ENCODE measurements at regions not wholly inside any gene's neighbourhood (a gene's known extent, or its start where the extent isn't known, plus 50 kb on each side); places are given as distances from the start of the nearest gene placed in this dataset.

DNA sequence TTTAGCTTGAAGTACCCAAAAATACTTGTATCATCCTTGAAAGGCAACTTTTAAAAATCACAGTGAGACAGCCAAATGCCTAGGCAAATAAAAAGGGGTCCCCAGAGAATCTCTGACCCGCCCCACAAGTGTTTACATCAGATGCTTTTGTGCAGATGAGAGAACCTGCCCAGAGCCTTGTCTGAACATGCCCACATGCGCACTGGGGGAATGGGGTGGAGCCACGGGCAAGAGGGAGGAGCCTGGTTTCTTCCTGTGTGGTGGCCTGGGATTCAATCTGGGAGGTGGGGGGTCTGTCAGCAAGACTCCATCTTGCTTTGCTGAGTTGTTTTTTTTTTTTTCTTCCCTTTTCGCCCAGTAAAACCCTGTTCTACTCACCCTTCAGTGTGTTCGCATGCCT lies 381.7 kb upstream of the CCDC196 start:
- Mint-ChIP-seq H3K27me3 (peaks cover 4% of the 10 kb centered on the region), H3K36me3 (ENCODE audit: low read depth) (no peaks in the 10 kb centered on the region), H3K4me3 (no peak overlapping the region), H3K9me3 (no peaks in the 10 kb centered on the region), H3K4me1 (ENCODE audit: low read depth) (no peaks in the 10 kb centered on the region), H3K27ac (no peak overlapping the region)

- no peak overlapping the region for H3K4me3 Mint-ChIP-seq
- H3K9me3 Mint-ChIP-seq: no peaks in the 10 kb centered on the region
- H3K4me1 Mint-ChIP-seq (ENCODE audit: low read depth): no peaks in the 10 kb centered on the region
- H3K27me3 Mint-ChIP-seq: peaks cover 4% of the 10 kb centered on the region
- H3K27ac Mint-ChIP-seq: no peak overlapping the region
- H3K36me3 Mint-ChIP-seq (ENCODE audit: low read depth): no peaks in the 10 kb centered on the region
Measured at GRCh38 chr14:66105815-66106214, 380.4 kb upstream of the CCDC196 start.

DNA sequence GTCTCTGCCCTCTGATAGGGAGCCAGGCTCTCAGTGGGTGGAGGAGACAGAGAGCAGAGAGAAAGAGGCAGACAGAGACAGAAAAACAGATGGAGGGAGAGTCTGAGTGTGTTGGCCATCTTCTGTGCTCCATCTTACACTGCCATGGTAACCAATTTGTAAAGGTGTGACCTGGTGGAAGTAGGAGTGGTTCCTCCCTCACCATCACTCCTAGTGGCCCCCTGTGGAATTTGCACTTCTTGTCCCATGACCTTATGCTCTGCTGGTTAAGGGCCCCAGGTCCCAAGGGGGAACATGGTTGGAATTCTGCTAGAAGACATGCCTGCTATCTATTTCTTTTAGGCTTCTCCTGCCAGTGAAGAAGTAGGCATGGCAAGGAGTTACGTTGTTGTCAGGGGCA lies 376.7 kb upstream of the CCDC196 start:
- Mint-ChIP-seq H3K36me3 (ENCODE audit: low read depth) (no peaks in the 10 kb centered on the region), H3K27me3 (peaks cover 4% of the 10 kb centered on the region), H3K27ac (no peak overlapping the region), H3K9me3 (no peaks in the 10 kb centered on the region), H3K4me1 (ENCODE audit: low read depth) (no peaks in the 10 kb centered on the region), H3K4me3 (no peak overlapping the region)

- Mint-ChIP-seq H3K36me3 (ENCODE audit: low read depth) (no peaks in the 10 kb centered on the region), H3K4me3 (no peak overlapping the region), H3K9me3 (no peaks in the 10 kb centered on the region), H3K27ac (no peak overlapping the region), H3K4me1 (ENCODE audit: low read depth) (no peaks in the 10 kb centered on the region), H3K27me3 (no peaks in the 10 kb centered on the region)
Measured at GRCh38 chr14:66111891-66112290, 374.3 kb upstream of the CCDC196 start.

DNA sequence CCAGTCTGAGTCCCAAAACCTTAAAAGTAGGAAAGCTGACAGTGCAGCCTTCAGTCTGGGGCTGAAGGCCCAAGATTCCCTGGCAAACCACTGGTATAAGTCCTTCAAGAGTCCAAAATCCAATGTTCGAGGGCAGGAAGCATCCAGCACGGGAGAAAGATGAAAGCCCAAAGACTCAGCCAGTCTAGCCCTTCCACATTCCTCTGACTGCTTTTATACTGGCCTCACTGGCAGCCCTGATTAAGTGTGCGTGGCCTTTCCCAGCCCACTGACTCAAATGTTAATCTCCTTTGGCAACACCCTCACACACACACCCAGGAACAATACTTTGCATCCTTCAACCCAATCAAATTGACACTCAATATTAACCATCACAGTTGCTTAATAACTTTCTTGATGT lies 372.1 kb upstream of the CCDC196 start:
- Mint-ChIP-seq H3K27me3 (no peaks in the 10 kb centered on the region), H3K4me3 (no peak overlapping the region), H3K36me3 (ENCODE audit: low read depth) (no peaks in the 10 kb centered on the region), H3K27ac (no peak overlapping the region), H3K9me3 (no peaks in the 10 kb centered on the region), H3K4me1 (ENCODE audit: low read depth) (no peaks in the 10 kb centered on the region)

DNA sequence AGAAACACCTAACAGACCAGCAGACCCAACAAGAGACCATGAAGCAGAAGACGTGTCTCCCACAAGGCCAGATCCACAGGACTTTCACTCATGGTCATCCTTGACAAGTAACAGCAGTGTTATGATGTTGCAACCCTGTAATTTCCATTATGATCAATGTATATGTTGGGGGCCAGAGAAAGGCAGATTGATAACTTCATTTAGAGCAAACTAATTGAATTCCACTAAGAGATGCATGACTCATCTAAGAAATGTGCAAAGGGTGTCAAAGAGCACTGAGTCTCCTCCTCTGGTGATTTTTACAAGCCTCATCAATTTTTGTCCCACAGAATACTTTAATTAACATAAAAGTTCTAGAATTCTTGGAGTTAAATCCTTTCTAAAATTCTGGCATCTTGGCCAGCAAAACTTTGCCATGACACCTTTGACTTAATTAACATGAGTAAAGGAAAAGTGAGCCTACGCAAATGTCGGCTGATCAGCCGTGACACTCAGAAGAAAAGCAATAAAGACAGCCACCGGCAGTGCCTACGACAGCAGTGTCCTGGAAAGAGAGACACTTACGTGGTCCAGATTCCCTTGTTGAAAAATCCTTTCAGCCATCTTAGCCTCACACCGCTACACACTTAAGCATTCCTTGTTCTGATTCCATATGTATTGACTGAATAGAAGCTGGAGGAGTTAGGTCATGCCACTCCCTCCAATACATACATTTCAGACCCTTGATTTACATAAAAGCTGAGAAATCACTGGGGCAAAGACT lies 370.2 kb upstream of the CCDC196 start:
- Mint-ChIP-seq H3K4me3 (no peak overlapping the region), H3K27ac (no peak overlapping the region), H3K4me1 (ENCODE audit: low read depth) (no peaks in the 10 kb centered on the region), H3K27me3 (no peaks in the 10 kb centered on the region), H3K36me3 (ENCODE audit: low read depth) (no peaks in the 10 kb centered on the region), H3K9me3 (no peaks in the 10 kb centered on the region)

GRCh38 chr14:66116732-66117131 lies 369.4 kb upstream of the CCDC196 start:
- no peaks in the 10 kb centered on the region for H3K4me1 Mint-ChIP-seq (ENCODE audit: low read depth)
- peaks cover under 1% of the 10 kb centered on the region for H3K27me3 Mint-ChIP-seq
- no peak overlapping the region for H3K27ac Mint-ChIP-seq
- H3K9me3 Mint-ChIP-seq: no peaks in the 10 kb centered on the region
- H3K4me3 Mint-ChIP-seq: no peak overlapping the region
- H3K36me3 Mint-ChIP-seq (ENCODE audit: low read depth): no peaks in the 10 kb centered on the region

GRCh38 chr14:66117600-66117999 lies 368.6 kb upstream of the CCDC196 start:
- Mint-ChIP-seq H3K4me1 (ENCODE audit: low read depth) (no peaks in the 10 kb centered on the region), H3K4me3 (no peak overlapping the region), H3K27ac (no peak overlapping the region), H3K9me3 (no peaks in the 10 kb centered on the region), H3K27me3 (peaks cover 4% of the 10 kb centered on the region), H3K36me3 (ENCODE audit: low read depth) (no peaks in the 10 kb centered on the region)

DNA sequence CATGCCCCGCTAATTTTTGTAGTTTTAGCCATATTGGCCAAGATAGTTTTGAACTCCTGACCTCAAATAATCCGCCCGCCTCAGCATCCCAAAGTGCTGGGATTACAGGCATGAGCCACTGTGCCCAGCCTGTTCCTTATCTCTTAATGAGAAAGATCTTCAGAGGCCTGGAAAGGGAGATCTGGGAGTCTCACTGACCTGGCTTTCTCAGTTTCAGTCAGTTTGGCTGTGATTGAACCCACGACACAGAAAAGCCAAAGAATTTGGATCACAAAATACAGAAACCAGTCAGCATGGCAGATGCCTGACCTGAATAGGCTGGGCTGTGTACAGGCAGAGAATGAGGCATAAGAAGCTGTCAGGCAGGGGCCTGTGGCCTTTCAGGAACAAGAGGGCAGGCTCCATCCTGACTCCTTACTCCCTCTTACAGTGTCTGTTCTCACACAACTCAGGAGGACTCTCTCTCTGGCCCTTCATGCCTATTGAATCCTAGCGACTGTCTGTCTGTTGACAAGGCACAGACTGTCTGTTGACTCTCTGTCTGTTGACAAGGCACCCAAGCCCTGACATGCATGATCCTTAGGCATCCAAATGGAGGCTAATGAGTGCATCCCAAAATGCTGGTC lies 366.5 kb upstream of the CCDC196 start:
- H3K27ac Mint-ChIP-seq: no peak overlapping the region

GRCh38 chr14:66120402-66120801 lies 365.8 kb upstream of the CCDC196 start:
- no peaks in the 10 kb centered on the region for H3K36me3 Mint-ChIP-seq (ENCODE audit: low read depth)
- no peaks in the 10 kb centered on the region for H3K9me3 Mint-ChIP-seq
- H3K27me3 Mint-ChIP-seq: peaks cover 9% of the 10 kb centered on the region
- H3K4me3 Mint-ChIP-seq: no peak overlapping the region
- H3K27ac Mint-ChIP-seq: no peak overlapping the region
- no peaks in the 10 kb centered on the region for H3K4me1 Mint-ChIP-seq (ENCODE audit: low read depth)

More for the DNA sequence above, 366.5 kb upstream of the CCDC196 start:
- Mint-ChIP-seq H3K4me1 (ENCODE audit: low read depth) (no peaks in the 10 kb centered on the region), H3K36me3 (ENCODE audit: low read depth) (no peaks in the 10 kb centered on the region), H3K4me3 (no peak overlapping the region), H3K9me3 (no peaks in the 10 kb centered on the region), H3K27me3 (peaks cover 4% of the 10 kb centered on the region)

GRCh38 chr14:66121859-66122258 lies 364.3 kb upstream of the CCDC196 start:
- Mint-ChIP-seq H3K4me3 (no peak overlapping the region), H3K27me3 (peaks cover 9% of the 10 kb centered on the region), H3K4me1 (ENCODE audit: low read depth) (no peaks in the 10 kb centered on the region), H3K27ac (no peak overlapping the region), H3K36me3 (ENCODE audit: low read depth) (no peaks in the 10 kb centered on the region), H3K9me3 (no peaks in the 10 kb centered on the region)

- Mint-ChIP-seq H3K4me3 (no peak overlapping the region), H3K9me3 (no peaks in the 10 kb centered on the region), H3K27ac (no peak overlapping the region), H3K4me1 (ENCODE audit: low read depth) (no peaks in the 10 kb centered on the region), H3K36me3 (ENCODE audit: low read depth) (no peaks in the 10 kb centered on the region), H3K27me3 (peaks cover 13% of the 10 kb centered on the region)
Measured at GRCh38 chr14:66129224-66129623, 356.9 kb upstream of the CCDC196 start.

DNA sequence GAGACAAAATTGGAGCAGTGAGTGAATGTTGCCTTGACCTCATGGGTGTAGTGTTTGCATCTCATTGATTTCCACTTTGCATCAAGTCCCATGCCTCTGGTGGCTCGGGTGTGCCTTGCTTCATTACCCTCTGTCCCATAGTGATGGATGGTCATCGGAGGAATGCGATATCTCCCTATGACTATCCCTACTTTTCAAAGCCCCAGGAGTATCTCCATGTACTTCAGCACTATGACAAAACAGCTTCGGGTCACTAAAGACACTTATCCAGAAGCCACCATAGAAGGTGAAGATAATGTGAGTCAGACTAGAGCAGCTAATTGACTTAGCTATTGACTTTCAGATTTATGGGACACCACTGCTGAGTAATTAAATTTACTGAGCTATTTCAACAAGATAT lies 355.1 kb upstream of the CCDC196 start:
- Mint-ChIP-seq H3K4me3 (no peak overlapping the region), H3K4me1 (ENCODE audit: low read depth) (no peaks in the 10 kb centered on the region), H3K36me3 (ENCODE audit: low read depth) (no peaks in the 10 kb centered on the region), H3K9me3 (no peaks in the 10 kb centered on the region), H3K27me3 (peaks cover 8% of the 10 kb centered on the region), H3K27ac (no peak overlapping the region)

DNA sequence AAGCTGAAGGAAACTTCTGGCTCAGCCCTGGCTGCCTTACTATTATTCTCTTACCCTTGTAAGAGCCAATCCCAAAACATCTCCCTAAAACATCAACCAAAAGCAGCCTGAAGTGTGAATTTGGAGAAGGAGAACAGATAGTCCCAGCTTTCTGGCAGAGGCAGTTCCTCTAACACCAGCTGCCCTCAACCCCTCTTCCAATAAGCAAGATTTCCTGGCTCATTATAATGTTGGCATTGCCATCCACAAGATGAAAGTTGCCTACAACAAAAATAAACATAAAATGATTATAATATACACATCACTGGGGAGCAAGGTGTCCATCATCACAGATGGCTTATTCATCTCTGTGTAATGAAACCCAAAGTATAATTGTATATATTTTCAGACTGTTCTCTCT lies 352.5 kb upstream of the CCDC196 start:
- Mint-ChIP-seq H3K27me3 (no peaks in the 10 kb centered on the region), H3K9me3 (no peaks in the 10 kb centered on the region), H3K36me3 (ENCODE audit: low read depth) (no peaks in the 10 kb centered on the region), H3K4me3 (no peak overlapping the region), H3K27ac (no peak overlapping the region), H3K4me1 (ENCODE audit: low read depth) (no peaks in the 10 kb centered on the region)

- Mint-ChIP-seq H3K36me3 (ENCODE audit: low read depth) (no peaks in the 10 kb centered on the region), H3K27me3 (no peaks in the 10 kb centered on the region), H3K27ac (no peak overlapping the region), H3K9me3 (no peaks in the 10 kb centered on the region), H3K4me1 (ENCODE audit: low read depth) (no peaks in the 10 kb centered on the region), H3K4me3 (no peak overlapping the region)
Measured at GRCh38 chr14:66135831-66136230, 350.3 kb upstream of the CCDC196 start.

- Mint-ChIP-seq H3K27ac (no peak overlapping the region), H3K9me3 (no peaks in the 10 kb centered on the region), H3K4me3 (no peak overlapping the region), H3K27me3 (no peaks in the 10 kb centered on the region), H3K4me1 (ENCODE audit: low read depth) (no peaks in the 10 kb centered on the region), H3K36me3 (ENCODE audit: low read depth) (no peaks in the 10 kb centered on the region)
Measured at GRCh38 chr14:66137081-66137480, 349.1 kb upstream of the CCDC196 start.
